ENCODE measurements at regions not wholly inside any gene's neighbourhood (a gene's known extent, or its start where the extent isn't known, plus 50 kb on each side); places are given as distances from the start of the nearest gene placed in this dataset.
"Not testable (repeated sequence)": the region's sequence is repeated elsewhere in the genome, so short reads cannot be mapped to it uniquely, and the experiment has no call there.

- not testable (repeated sequence) for H3K27me3 ChIP-seq (ENCODE audit: insufficient read depth, low read length); H3K36me3 ChIP-seq (ENCODE audit: insufficient read depth, low read length); H3K79me2 ChIP-seq (ENCODE audit: insufficient read depth, low read length); DNase-seq (ENCODE audit: insufficient read length, low spot score, missing footprints); H4K20me1 ChIP-seq (ENCODE audit: insufficient read depth, low read length); H3K9me3 ChIP-seq (ENCODE audit: low read depth, low read length); H3K4me2 ChIP-seq (ENCODE audit: insufficient read depth, low read length); H3K27ac ChIP-seq (ENCODE audit: low read depth, low read length); H3K4me1 ChIP-seq (ENCODE audit: insufficient read depth, low read length); H2AFZ ChIP-seq (ENCODE audit: low read length); H3K4me3 ChIP-seq (ENCODE audit: insufficient read depth, low read length)
Measured at GRCh38 chr16:18162293-18162692, 174.2 kb downstream of the NPIPA8 start.

GRCh38 chr16:18161224-18161623 lies 175.3 kb downstream of the NPIPA8 start:
- H3K4me1 ChIP-seq (ENCODE audit: insufficient read depth, low read length); H3K9me3 ChIP-seq (ENCODE audit: low read depth, low read length); H2AFZ ChIP-seq (ENCODE audit: low read length); H3K79me2 ChIP-seq (ENCODE audit: insufficient read depth, low read length); H4K20me1 ChIP-seq (ENCODE audit: insufficient read depth, low read length); H3K36me3 ChIP-seq (ENCODE audit: insufficient read depth, low read length); H3K27ac ChIP-seq (ENCODE audit: low read depth, low read length); H3K4me3 ChIP-seq (ENCODE audit: insufficient read depth, low read length); H3K27me3 ChIP-seq (ENCODE audit: insufficient read depth, low read length); DNase-seq (ENCODE audit: insufficient read length, low spot score, missing footprints); H3K4me2 ChIP-seq (ENCODE audit: insufficient read depth, low read length): not testable (repeated sequence)

DNA sequence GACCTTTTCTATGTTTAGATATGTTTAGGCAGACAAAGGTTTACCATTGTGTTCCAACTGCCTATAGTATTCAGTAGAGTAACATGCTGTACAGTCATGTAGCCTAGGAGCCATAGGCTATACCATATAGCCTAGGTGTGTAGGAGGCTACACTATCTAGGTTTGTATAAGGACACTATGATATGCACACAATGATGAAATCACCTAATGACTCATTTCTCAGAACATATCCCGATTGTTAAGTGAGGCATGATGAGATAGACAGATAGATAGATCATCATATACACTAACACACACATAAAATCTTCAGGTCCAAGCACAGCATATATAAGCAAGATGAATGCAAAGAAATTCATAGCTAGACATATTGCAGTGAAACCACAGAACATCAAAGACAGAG lies 177.4 kb downstream of the NPIPA8 start:
- H3K27ac ChIP-seq (ENCODE audit: low read depth, low read length); H3K4me1 ChIP-seq (ENCODE audit: insufficient read depth, low read length); H2AFZ ChIP-seq (ENCODE audit: low read length); H3K27me3 ChIP-seq (ENCODE audit: insufficient read depth, low read length); H3K9me3 ChIP-seq (ENCODE audit: low read depth, low read length); H3K36me3 ChIP-seq (ENCODE audit: insufficient read depth, low read length); H4K20me1 ChIP-seq (ENCODE audit: insufficient read depth, low read length); H3K4me2 ChIP-seq (ENCODE audit: insufficient read depth, low read length); H3K79me2 ChIP-seq (ENCODE audit: insufficient read depth, low read length); DNase-seq (ENCODE audit: insufficient read length, low spot score, missing footprints); H3K4me3 ChIP-seq (ENCODE audit: insufficient read depth, low read length): not testable (repeated sequence)

- H3K27ac ChIP-seq (ENCODE audit: low read depth, low read length); H2AFZ ChIP-seq (ENCODE audit: low read length); H3K36me3 ChIP-seq (ENCODE audit: insufficient read depth, low read length); H3K4me3 ChIP-seq (ENCODE audit: insufficient read depth, low read length); H4K20me1 ChIP-seq (ENCODE audit: insufficient read depth, low read length); H3K27me3 ChIP-seq (ENCODE audit: insufficient read depth, low read length); H3K79me2 ChIP-seq (ENCODE audit: insufficient read depth, low read length); DNase-seq (ENCODE audit: insufficient read length, low spot score, missing footprints); H3K4me1 ChIP-seq (ENCODE audit: insufficient read depth, low read length); H3K4me2 ChIP-seq (ENCODE audit: insufficient read depth, low read length); H3K9me3 ChIP-seq (ENCODE audit: low read depth, low read length): not testable (repeated sequence)
Measured at GRCh38 chr16:18157854-18158253, 178.7 kb downstream of the NPIPA8 start.

DNA sequence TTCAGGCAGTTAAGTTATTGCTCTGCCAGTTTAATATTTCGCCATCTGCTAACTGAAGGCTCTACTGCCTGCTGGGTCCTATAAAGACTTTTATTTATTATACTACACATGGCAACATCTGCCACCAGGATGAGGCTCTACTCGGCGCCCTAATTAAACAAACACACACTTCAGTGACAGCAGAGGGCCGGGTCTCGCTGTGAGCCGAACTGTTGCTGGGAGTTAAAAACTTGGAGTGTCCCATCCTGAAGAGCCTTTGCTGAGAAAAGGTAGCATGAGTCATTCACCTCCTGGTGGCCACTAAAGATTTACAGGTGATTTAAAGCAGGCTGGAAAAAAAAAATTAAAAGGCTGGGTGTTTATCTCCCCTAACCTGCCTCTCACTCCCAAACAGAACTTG lies 183.7 kb downstream of the NPIPA8 start:
- H2AFZ ChIP-seq (ENCODE audit: low read length); H3K27ac ChIP-seq (ENCODE audit: low read depth, low read length); H3K79me2 ChIP-seq (ENCODE audit: insufficient read depth, low read length); H3K36me3 ChIP-seq (ENCODE audit: insufficient read depth, low read length); H3K4me1 ChIP-seq (ENCODE audit: insufficient read depth, low read length); H3K4me3 ChIP-seq (ENCODE audit: insufficient read depth, low read length); H3K9me3 ChIP-seq (ENCODE audit: low read depth, low read length); H3K27me3 ChIP-seq (ENCODE audit: insufficient read depth, low read length); DNase-seq (ENCODE audit: insufficient read length, low spot score, missing footprints); H4K20me1 ChIP-seq (ENCODE audit: insufficient read depth, low read length); H3K4me2 ChIP-seq (ENCODE audit: insufficient read depth, low read length): not testable (repeated sequence)

- H2AFZ ChIP-seq (ENCODE audit: low read length); H4K20me1 ChIP-seq (ENCODE audit: insufficient read depth, low read length); H3K9me3 ChIP-seq (ENCODE audit: low read depth, low read length): not testable (repeated sequence)
Measured at GRCh38 chr16:18148132-18148531, 188.4 kb downstream of the NPIPA8 start.

GRCh38 chr16:18146601-18147142 lies 189.9 kb downstream of the NPIPA8 start:
- H3K27ac ChIP-seq (ENCODE audit: low read depth, low read length); H3K4me1 ChIP-seq (ENCODE audit: insufficient read depth, low read length); H3K27me3 ChIP-seq (ENCODE audit: insufficient read depth, low read length); DNase-seq (ENCODE audit: insufficient read length, low spot score, missing footprints); H3K4me2 ChIP-seq (ENCODE audit: insufficient read depth, low read length); H2AFZ ChIP-seq (ENCODE audit: low read length); H4K20me1 ChIP-seq (ENCODE audit: insufficient read depth, low read length); H3K4me3 ChIP-seq (ENCODE audit: insufficient read depth, low read length); H3K79me2 ChIP-seq (ENCODE audit: insufficient read depth, low read length); H3K9me3 ChIP-seq (ENCODE audit: low read depth, low read length); H3K36me3 ChIP-seq (ENCODE audit: insufficient read depth, low read length): not testable (repeated sequence)

More at GRCh38 chr16:18148132-18148531, 188.4 kb downstream of the NPIPA8 start:
- H3K4me1 ChIP-seq (ENCODE audit: insufficient read depth, low read length); DNase-seq (ENCODE audit: insufficient read length, low spot score, missing footprints); H3K27ac ChIP-seq (ENCODE audit: low read depth, low read length); H3K4me2 ChIP-seq (ENCODE audit: insufficient read depth, low read length); H3K36me3 ChIP-seq (ENCODE audit: insufficient read depth, low read length); H3K79me2 ChIP-seq (ENCODE audit: insufficient read depth, low read length); H3K4me3 ChIP-seq (ENCODE audit: insufficient read depth, low read length); H3K27me3 ChIP-seq (ENCODE audit: insufficient read depth, low read length): not testable (repeated sequence)

DNA sequence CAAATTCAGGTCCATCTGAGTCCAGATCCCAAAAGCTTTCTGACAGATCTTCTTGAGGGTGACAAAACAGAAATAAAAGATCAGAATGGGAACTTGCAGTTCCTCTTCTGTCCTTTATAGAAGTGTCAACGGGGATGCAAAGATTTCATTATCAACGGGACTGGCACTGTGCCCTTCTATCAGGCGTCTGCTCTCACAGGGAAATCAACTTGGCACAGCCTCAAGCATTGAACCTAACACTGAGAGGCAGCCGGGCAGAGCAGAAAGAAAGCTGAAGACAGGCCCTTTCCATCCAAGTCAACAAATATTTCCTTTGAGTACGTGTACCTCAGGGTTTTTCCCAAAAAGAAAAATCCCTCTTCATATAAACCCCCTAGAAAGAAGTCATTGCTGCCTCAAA lies 194.5 kb downstream of the NPIPA8 start:
- not testable (repeated sequence) for H3K9me3 ChIP-seq (ENCODE audit: low read depth, low read length); H3K4me3 ChIP-seq (ENCODE audit: insufficient read depth, low read length); H3K27ac ChIP-seq (ENCODE audit: low read depth, low read length); H3K79me2 ChIP-seq (ENCODE audit: insufficient read depth, low read length); H2AFZ ChIP-seq (ENCODE audit: low read length); DNase-seq (ENCODE audit: insufficient read length, low spot score, missing footprints); H3K4me1 ChIP-seq (ENCODE audit: insufficient read depth, low read length); H3K4me2 ChIP-seq (ENCODE audit: insufficient read depth, low read length); H3K27me3 ChIP-seq (ENCODE audit: insufficient read depth, low read length); H3K36me3 ChIP-seq (ENCODE audit: insufficient read depth, low read length); H4K20me1 ChIP-seq (ENCODE audit: insufficient read depth, low read length)

DNA sequence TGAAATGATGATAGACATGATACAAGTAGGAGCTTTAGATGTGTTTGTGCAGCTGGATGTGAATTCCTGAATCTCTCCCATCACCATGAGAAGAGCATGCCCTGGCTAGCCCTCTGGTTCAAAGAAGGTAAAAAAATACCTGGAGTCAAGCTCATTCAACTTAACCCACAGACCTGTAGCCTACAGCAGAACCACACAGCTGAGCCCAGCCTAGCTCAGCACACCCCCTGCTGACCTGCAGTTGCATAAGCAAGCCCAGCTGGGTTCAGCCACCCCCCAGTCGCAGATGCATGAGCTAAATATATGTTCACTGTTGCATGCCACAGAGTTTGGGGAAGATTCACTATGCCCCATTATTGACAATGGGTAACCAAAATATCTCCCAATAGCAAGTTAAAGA lies 200.2 kb downstream of the NPIPA8 start:
- H4K20me1 ChIP-seq (ENCODE audit: insufficient read depth, low read length); DNase-seq (ENCODE audit: insufficient read length, low spot score, missing footprints); H3K27me3 ChIP-seq (ENCODE audit: insufficient read depth, low read length): not testable (repeated sequence)

More for the DNA sequence above, 200.2 kb downstream of the NPIPA8 start:
- H2AFZ ChIP-seq (ENCODE audit: low read length); H3K9me3 ChIP-seq (ENCODE audit: low read depth, low read length); H3K79me2 ChIP-seq (ENCODE audit: insufficient read depth, low read length); H3K4me2 ChIP-seq (ENCODE audit: insufficient read depth, low read length); H3K4me1 ChIP-seq (ENCODE audit: insufficient read depth, low read length); H3K36me3 ChIP-seq (ENCODE audit: insufficient read depth, low read length); H3K27ac ChIP-seq (ENCODE audit: low read depth, low read length); H3K4me3 ChIP-seq (ENCODE audit: insufficient read depth, low read length): not testable (repeated sequence)

All from osteoblast (primary cell).